GM23338 (cell line): ENCODE measurements at regions not wholly inside any gene's neighbourhood (a gene's known extent, or its start where the extent isn't known, plus 50 kb on each side); places are given as distances from the start of the nearest gene placed in this dataset.
"Not testable (repeated sequence)": the region's sequence is repeated elsewhere in the genome, so short reads cannot be mapped to it uniquely, and the experiment has no call there.

Source experiments
- ATAC-seq: fragments of 200-7000 bp; cut with Tn5 transposase; 3 replicates; pipeline ENCODE4 v1.9.1; 2020
- DNase-seq: peaks from one replicate; pipeline ENCODE4 v3.0.0-alpha.2; 2015; ENCODE audit warnings: low spot score
- H2AFZ ChIP-seq: fragments of 200-600 bp; sonication (generic); 2 replicates; pipeline ENCODE4 v1.8.0; 2016; ENCODE audit warnings: antibody characterized with exemption, mild to moderate bottlenecking, moderate library complexity
- H3F3A ChIP-seq: fragments of 200-600 bp; sonication (generic); replicated peaks from 2 replicates; pipeline ENCODE4 v1.8.0; 2017; ENCODE audit warnings: antibody characterized with exemption, mixed run types, low read depth
- H3K27ac ChIP-seq: fragments of 200-600 bp; sonication (generic); 2 replicates; pipeline ENCODE4 v1.6.1; 2016; ENCODE audit warnings: low read depth
- H3K27me3 ChIP-seq: fragments of 200-600 bp; sonication (generic); 2 replicates; pipeline ENCODE4 v1.8.0; 2016; ENCODE audit warnings: mild to moderate bottlenecking, mixed run types, moderate library complexity; ENCODE audit not compliant: insufficient read depth
- H3K36me3 ChIP-seq: fragments of 200-600 bp; sonication (generic); 2 replicates; pipeline ENCODE4 v1.8.0; 2016; ENCODE audit warnings: mild to moderate bottlenecking; ENCODE audit not compliant: insufficient read depth
- H3K4me1 ChIP-seq: fragments of 200-600 bp; sonication (generic); 2 replicates; pipeline ENCODE4 v1.8.0; 2016; ENCODE audit warnings: mild to moderate bottlenecking, moderate library complexity; ENCODE audit not compliant: insufficient read depth
- H3K4me2 ChIP-seq: fragments of 200-600 bp; sonication (generic); 2 replicates; pipeline ENCODE4 v1.7.1; 2017; ENCODE audit warnings: mixed run types
- H3K4me3 ChIP-seq: fragments of 200-600 bp; sonication (generic); 2 replicates; pipeline ENCODE4 v1.6.1; 2016; ENCODE audit warnings: mixed run types
- H3K79me2 ChIP-seq: fragments of 200-600 bp; sonication (generic); replicated peaks from 2 replicates; pipeline ENCODE4 v1.8.0; 2017; ENCODE audit warnings: mild to moderate bottlenecking; ENCODE audit not compliant: insufficient read depth
- H3K9me2 ChIP-seq: fragments of 200-600 bp; sonication (generic); 2 replicates; pipeline ENCODE4 v1.8.0; 2017; ENCODE audit not compliant: insufficient read depth
- H4K20me1 ChIP-seq: fragments of 200-600 bp; sonication (generic); replicated peaks from 2 replicates; pipeline ENCODE4 v1.8.0; 2017; ENCODE audit warnings: mild to moderate bottlenecking; ENCODE audit not compliant: insufficient read depth
- H3K27ac Mint-ChIP-seq: 2 replicates; pipeline ENCODE4 v1.8.0; 2020; ENCODE audit warnings: inconsistent platforms, mild to moderate bottlenecking, moderate library complexity, mixed read lengths
- H3K27me3 Mint-ChIP-seq: 3 replicates; pipeline ENCODE4 v1.8.0; 2022; ENCODE audit warnings: low read depth, mild to moderate bottlenecking, moderate library complexity, mixed read lengths, inconsistent platforms; ENCODE audit not compliant: insufficient read depth, poor library complexity
- H3K36me3 Mint-ChIP-seq: 3 replicates; pipeline ENCODE4 v1.8.0; 2021; ENCODE audit warnings: low read depth, mild to moderate bottlenecking, inconsistent platforms, moderate library complexity, mixed read lengths
- H3K4me1 Mint-ChIP-seq: 3 replicates; pipeline ENCODE4 v1.8.0; 2020; ENCODE audit warnings: mild to moderate bottlenecking, inconsistent platforms, mixed read lengths
- H3K4me3 Mint-ChIP-seq: 3 replicates; pipeline ENCODE4 v1.8.0; 2021; ENCODE audit warnings: moderate library complexity, mild to moderate bottlenecking, inconsistent platforms, mixed read lengths
- H3K9me3 Mint-ChIP-seq: 3 replicates; pipeline ENCODE4 v1.8.0; 2020; ENCODE audit warnings: moderate library complexity, mild to moderate bottlenecking, inconsistent platforms, mixed read lengths
- ETS1 ChIP-seq: IDR thresholded peaks from 2 replicates; pipeline ENCODE4 v1.6.1; 2016; ENCODE audit warnings: antibody characterized with exemption
- EZH2 ChIP-seq: fragments of 200-600 bp; sonication (generic); IDR thresholded peaks from one replicate; pipeline ENCODE4 v1.8.0; 2017; ENCODE audit warnings: antibody characterized with exemption, mild to moderate bottlenecking, low read depth; ENCODE audit not compliant: unreplicated experiment
- EZH2phosphoT487 ChIP-seq: fragments of 200-600 bp; sonication (generic); IDR thresholded peaks from one replicate; pipeline ENCODE4 v1.8.1; 2018; ENCODE audit warnings: antibody characterized with exemption; ENCODE audit not compliant: unreplicated experiment
- JUNB ChIP-seq: IDR thresholded peaks from one replicate; pipeline ENCODE4 v1.6.1; 2016; ENCODE audit warnings: antibody characterized with exemption; ENCODE audit not compliant: unreplicated experiment
- NANOG ChIP-seq: IDR thresholded peaks from 2 replicates; pipeline ENCODE4 v1.6.1; 2016; ENCODE audit warnings: antibody characterized with exemption, borderline replicate concordance
- POLR2AphosphoS5 ChIP-seq: IDR thresholded peaks from 2 replicates; pipeline ENCODE4 v1.6.1; 2016; ENCODE audit warnings: antibody characterized with exemption, low read depth
- STAT1 ChIP-seq: IDR thresholded peaks from one replicate; pipeline ENCODE4 v1.6.1; 2016; ENCODE audit warnings: antibody characterized with exemption; ENCODE audit not compliant: unreplicated experiment
- ZNF331 ChIP-seq: fragments of 250-450 bp; sonication (Bioruptor Pico); IDR thresholded peaks from 2 replicates; pipeline ENCODE4 v1.5.0; 2020; ENCODE audit warnings: low read depth, mild to moderate bottlenecking, moderate library complexity
- TF ChIP-seq, protein P1 (sequence below), 2 experiments: fragments of 200-600 bp in 1 of 2; sonication (generic) in 1 of 2; conservative IDR thresholded peaks; 2 replicates each; pipeline versions ENCODE4 v1.5.1 to v1.6.1; 2016 to 2017; ENCODE audit warnings: antibody characterized with exemption in 2 of 2, low read depth in 2 of 2, mild to moderate bottlenecking in 2 of 2, moderate library complexity in 1 of 2
- TF ChIP-seq, protein P2 (sequence below): fragments of 250-450 bp; sonication (Bioruptor Pico); IDR thresholded peaks from 2 replicates; pipeline ENCODE4 v1.5.0; 2020; ENCODE audit warnings: mild to moderate bottlenecking, moderate library complexity

DNA sequence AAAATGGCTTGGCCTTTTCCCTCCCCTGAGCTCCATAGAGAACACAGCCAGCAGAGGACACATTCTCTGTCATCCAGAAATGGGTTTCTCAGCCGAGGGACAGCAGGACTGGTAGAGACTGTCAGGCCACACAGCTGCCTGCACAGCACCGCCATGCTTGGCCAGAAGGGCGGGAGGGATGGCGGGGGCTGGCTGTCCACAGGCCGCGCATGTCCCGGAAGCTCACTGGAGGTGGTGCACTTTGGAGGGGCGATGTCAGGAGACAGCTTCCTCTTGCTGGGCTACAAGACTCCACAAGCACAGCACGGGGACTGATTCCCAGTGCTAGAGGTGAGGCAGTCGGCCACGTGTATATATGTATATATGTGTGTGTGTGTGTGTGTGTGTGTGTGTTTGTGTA lies 125.3 kb downstream of the GOLGA6L4 start:
- H3K9me3 Mint-ChIP-seq, H3K79me2 ChIP-seq, H3K4me2 ChIP-seq, H3K4me1 Mint-ChIP-seq, H3K27ac ChIP-seq, H4K20me1 ChIP-seq, ATAC-seq, H3K36me3 ChIP-seq, H3K27me3 ChIP-seq, DNase-seq, H3F3A ChIP-seq, H3K4me3 Mint-ChIP-seq, H3K4me1 ChIP-seq, H3K36me3 Mint-ChIP-seq, H3K4me3 ChIP-seq, H3K9me2 ChIP-seq, H3K27ac Mint-ChIP-seq, H2AFZ ChIP-seq, H3K27me3 Mint-ChIP-seq: not testable (repeated sequence)

GRCh38 chr15:84384421-84384820 lies 148.8 kb downstream of the GOLGA6L4 start:
- H3K4me2 ChIP-seq, H3K79me2 ChIP-seq, H4K20me1 ChIP-seq, H2AFZ ChIP-seq, H3K27ac Mint-ChIP-seq, H3K4me3 Mint-ChIP-seq, H3K4me3 ChIP-seq, H3K27me3 Mint-ChIP-seq, H3K36me3 ChIP-seq, H3K9me2 ChIP-seq, H3F3A ChIP-seq, H3K36me3 Mint-ChIP-seq, DNase-seq, ATAC-seq, H3K4me1 Mint-ChIP-seq, H3K27me3 ChIP-seq, H3K4me1 ChIP-seq, H3K9me3 Mint-ChIP-seq, H3K27ac ChIP-seq: not testable (repeated sequence)

DNA sequence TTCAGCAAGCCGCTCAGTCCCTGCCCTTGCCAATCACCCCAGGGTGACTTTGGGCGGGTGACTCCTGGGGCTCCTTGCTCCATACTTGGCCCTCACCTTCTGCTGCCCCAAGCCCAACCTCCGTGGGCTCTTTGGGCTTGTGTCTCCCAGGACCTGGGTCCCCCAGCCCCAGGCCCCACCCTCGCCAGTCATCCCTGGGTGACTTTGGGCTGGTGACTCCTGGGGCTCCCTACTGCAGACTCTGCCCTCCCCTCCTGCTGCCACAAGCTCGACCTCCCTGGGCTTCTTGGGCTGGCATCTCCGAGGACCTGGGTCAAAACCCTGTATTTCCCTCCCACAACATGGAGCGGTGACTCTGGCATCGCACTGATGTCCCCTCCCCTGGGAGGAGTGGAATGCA lies 151.5 kb downstream of the GOLGA6L4 start:
- no peak overlapping the region for H3K4me2 ChIP-seq
- ATAC-seq: no peak
- H3F3A ChIP-seq: no peaks in the 10 kb centered on the region
- Mint-ChIP-seq H3K36me3 (no peaks in the 10 kb centered on the region; the same call in 2 of the 3 replicates), H3K27me3 (peaks cover 11% of the 10 kb centered on the region), H3K9me3 (no peaks in the 10 kb centered on the region), H3K27ac (no peak overlapping the region), H3K4me1 (no peaks in the 10 kb centered on the region), H3K4me3 (no peak overlapping the region)
- no peaks in the 10 kb centered on the region for H3K9me2 ChIP-seq
- no peaks in the 10 kb centered on the region for H3K4me1 ChIP-seq
- DNase-seq: no peak
- no peaks in the 10 kb centered on the region for H3K79me2 ChIP-seq
- H3K4me3 ChIP-seq: no peak overlapping the region
- H3K27me3 ChIP-seq: no peaks in the 10 kb centered on the region
- no peaks in the 10 kb centered on the region for H4K20me1 ChIP-seq
- no peak overlapping the region for H3K27ac ChIP-seq
- H3K36me3 ChIP-seq: no peaks in the 10 kb centered on the region
- H2AFZ ChIP-seq: no peak overlapping the region
- TF ChIP-seq, protein P1, sequence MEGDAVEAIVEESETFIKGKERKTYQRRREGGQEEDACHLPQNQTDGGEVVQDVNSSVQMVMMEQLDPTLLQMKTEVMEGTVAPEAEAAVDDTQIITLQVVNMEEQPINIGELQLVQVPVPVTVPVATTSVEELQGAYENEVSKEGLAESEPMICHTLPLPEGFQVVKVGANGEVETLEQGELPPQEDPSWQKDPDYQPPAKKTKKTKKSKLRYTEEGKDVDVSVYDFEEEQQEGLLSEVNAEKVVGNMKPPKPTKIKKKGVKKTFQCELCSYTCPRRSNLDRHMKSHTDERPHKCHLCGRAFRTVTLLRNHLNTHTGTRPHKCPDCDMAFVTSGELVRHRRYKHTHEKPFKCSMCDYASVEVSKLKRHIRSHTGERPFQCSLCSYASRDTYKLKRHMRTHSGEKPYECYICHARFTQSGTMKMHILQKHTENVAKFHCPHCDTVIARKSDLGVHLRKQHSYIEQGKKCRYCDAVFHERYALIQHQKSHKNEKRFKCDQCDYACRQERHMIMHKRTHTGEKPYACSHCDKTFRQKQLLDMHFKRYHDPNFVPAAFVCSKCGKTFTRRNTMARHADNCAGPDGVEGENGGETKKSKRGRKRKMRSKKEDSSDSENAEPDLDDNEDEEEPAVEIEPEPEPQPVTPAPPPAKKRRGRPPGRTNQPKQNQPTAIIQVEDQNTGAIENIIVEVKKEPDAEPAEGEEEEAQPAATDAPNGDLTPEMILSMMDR (conservative IDR thresholded peaks at IDR 0.05; ENCODE audit: low read depth in 2 of 2): no peak
- no peak for TF ChIP-seq JUNB
- no peak for TF ChIP-seq EZH2phosphoT487
- TF ChIP-seq, protein P2, sequence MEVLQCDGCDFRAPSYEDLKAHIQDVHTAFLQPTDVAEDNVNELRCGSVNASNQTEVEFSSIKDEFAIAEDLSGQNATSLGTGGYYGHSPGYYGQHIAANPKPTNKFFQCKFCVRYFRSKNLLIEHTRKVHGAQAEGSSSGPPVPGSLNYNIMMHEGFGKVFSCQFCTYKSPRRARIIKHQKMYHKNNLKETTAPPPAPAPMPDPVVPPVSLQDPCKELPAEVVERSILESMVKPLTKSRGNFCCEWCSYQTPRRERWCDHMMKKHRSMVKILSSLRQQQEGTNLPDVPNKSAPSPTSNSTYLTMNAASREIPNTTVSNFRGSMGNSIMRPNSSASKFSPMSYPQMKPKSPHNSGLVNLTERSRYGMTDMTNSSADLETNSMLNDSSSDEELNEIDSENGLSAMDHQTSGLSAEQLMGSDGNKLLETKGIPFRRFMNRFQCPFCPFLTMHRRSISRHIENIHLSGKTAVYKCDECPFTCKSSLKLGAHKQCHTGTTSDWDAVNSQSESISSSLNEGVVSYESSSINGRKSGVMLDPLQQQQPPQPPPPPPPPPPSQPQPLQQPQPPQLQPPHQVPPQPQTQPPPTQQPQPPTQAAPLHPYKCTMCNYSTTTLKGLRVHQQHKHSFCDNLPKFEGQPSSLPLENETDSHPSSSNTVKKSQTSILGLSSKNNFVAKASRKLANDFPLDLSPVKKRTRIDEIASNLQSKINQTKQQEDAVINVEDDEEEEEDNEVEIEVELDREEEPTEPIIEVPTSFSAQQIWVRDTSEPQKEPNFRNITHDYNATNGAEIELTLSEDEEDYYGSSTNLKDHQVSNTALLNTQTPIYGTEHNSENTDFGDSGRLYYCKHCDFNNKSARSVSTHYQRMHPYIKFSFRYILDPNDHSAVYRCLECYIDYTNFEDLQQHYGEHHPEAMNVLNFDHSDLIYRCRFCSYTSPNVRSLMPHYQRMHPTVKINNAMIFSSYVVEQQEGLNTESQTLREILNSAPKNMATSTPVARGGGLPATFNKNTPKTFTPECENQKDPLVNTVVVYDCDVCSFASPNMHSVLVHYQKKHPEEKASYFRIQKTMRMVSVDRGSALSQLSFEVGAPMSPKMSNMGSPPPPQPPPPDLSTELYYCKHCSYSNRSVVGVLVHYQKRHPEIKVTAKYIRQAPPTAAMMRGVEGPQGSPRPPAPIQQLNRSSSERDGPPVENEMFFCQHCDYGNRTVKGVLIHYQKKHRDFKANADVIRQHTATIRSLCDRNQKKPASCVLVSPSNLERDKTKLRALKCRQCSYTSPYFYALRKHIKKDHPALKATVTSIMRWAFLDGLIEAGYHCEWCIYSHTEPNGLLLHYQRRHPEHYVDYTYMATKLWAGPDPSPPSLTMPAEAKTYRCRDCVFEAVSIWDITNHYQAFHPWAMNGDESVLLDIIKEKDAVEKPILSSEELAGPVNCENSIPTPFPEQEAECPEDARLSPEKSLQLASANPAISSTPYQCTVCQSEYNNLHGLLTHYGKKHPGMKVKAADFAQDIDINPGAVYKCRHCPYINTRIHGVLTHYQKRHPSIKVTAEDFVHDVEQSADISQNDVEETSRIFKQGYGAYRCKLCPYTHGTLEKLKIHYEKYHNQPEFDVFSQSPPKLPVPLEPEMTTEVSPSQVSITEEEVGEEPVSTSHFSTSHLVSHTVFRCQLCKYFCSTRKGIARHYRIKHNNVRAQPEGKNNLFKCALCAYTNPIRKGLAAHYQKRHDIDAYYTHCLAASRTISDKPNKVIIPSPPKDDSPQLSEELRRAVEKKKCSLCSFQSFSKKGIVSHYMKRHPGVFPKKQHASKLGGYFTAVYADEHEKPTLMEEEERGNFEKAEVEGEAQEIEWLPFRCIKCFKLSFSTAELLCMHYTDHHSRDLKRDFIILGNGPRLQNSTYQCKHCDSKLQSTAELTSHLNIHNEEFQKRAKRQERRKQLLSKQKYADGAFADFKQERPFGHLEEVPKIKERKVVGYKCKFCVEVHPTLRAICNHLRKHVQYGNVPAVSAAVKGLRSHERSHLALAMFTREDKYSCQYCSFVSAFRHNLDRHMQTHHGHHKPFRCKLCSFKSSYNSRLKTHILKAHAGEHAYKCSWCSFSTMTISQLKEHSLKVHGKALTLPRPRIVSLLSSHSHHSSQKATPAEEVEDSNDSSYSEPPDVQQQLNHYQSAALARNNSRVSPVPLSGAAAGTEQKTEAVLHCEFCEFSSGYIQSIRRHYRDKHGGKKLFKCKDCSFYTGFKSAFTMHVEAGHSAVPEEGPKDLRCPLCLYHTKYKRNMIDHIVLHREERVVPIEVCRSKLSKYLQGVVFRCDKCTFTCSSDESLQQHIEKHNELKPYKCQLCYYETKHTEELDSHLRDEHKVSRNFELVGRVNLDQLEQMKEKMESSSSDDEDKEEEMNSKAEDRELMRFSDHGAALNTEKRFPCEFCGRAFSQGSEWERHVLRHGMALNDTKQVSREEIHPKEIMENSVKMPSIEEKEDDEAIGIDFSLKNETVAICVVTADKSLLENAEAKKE (CRISPR knock-in tag): no peak
- TF ChIP-seq STAT1: no peak
- no peak for TF ChIP-seq EZH2
- no peak for TF ChIP-seq POLR2AphosphoS5
- TF ChIP-seq ETS1: no peak
- no peak for TF ChIP-seq ZNF331
- TF ChIP-seq NANOG: no peak
